ENCODE measurements at regions not wholly inside any gene's neighbourhood (a gene's known extent, or its start where the extent isn't known, plus 50 kb on each side); places are given as distances from the start of the nearest gene placed in this dataset.
A peak's percentile ranks its signal among the peaks of the same experiment; 100 is the strongest.
"Not testable (repeated sequence)": the region's sequence is repeated elsewhere in the genome, so short reads cannot be mapped to it uniquely, and the experiment has no call there.

- H3K27ac ChIP-seq (ENCODE audit: insufficient read depth, low read depth, low read length); H3K4me1 ChIP-seq (ENCODE audit: control insufficient read depth, extremely low read depth, insufficient read depth, low read length); H3K4me2 ChIP-seq (ENCODE audit: insufficient read depth, low read length); BruUV-seq (replicated peaks); dilution Hi-C loops (cut with MboI; ENCODE audit: extremely low pct_ligation_motif_present, low sequenced_read_pairs); CTCF ChIA-PET; DNase-seq (ENCODE audit: low read depth, low spot score); FAIRE-seq; intact Hi-C loops (cut with micrococcal nuclease); POLR2A ChIA-PET; H3K27me3 ChIP-seq (ENCODE audit: control insufficient read depth in 2 of 2, insufficient read depth in 2 of 2, low read length in 2 of 2); H3K9ac ChIP-seq (replicated peaks; ENCODE audit: extremely low read depth, insufficient read depth, low read length); H3K9me1 ChIP-seq (replicated peaks; ENCODE audit: control insufficient read depth, extremely low read depth, insufficient read depth, low read length); H2AFZ ChIP-seq (ENCODE audit: low read depth, low read length); H3K4me3 ChIP-seq (replicated peaks in 1 of 3; ENCODE audit: insufficient read depth in 1 of 3, low read depth in 1 of 3, low read length in 3 of 3); H3K79me2 ChIP-seq (ENCODE audit: control insufficient read depth, insufficient read depth, low read length); H4K20me1 ChIP-seq (replicated peaks; ENCODE audit: control insufficient read depth, extremely low read depth, insufficient read depth, low read length); H3K36me3 ChIP-seq (ENCODE audit: control insufficient read depth in 2 of 2, extremely low read depth in 1 of 2, insufficient read depth in 2 of 2, low read length in 2 of 2); H3K9me3 ChIP-seq (replicated peaks; ENCODE audit: control insufficient read depth, insufficient read depth, low read length): not testable (repeated sequence)
Observed at GRCh38 chr2:150249735-150250134, 237.7 kb downstream of the RND3 start.

DNA sequence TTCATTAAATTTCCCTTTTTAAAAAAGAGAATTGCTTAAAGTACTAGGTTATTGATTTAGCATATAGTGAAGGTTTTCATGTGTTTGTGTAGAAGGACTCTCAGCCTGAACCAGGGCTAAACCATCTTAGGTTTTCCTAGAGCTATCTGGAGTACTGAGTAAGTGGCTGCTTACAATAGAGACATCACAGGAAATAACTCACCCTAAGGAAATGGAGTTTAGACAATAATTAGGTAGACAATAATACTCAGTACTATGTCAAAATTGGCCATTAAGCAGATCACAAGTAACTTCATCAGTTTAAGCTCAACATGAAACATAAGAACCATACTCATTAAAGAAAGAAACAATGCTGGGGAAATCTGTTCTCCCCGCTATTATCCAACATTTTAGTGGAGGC, 240.0 kb downstream of the RND3 start:
- no peak overlapping the region for H3K4me3 ChIP-seq (replicated peaks in 1 of 3; ENCODE audit: insufficient read depth in 1 of 3, low read depth in 1 of 3, low read length in 3 of 3)
- no peak overlapping the region for H3K9ac ChIP-seq (replicated peaks; ENCODE audit: extremely low read depth, insufficient read depth, low read length)
- no peaks in the 10 kb centered on the region for H3K36me3 ChIP-seq (ENCODE audit: control insufficient read depth in 2 of 2, extremely low read depth in 1 of 2, insufficient read depth in 2 of 2, low read length in 2 of 2)
- H4K20me1 ChIP-seq (replicated peaks; ENCODE audit: control insufficient read depth, extremely low read depth, insufficient read depth, low read length), result no peaks in the 10 kb centered on the region
- H3K4me1 ChIP-seq (ENCODE audit: control insufficient read depth, extremely low read depth, insufficient read depth, low read length), result peaks cover 6% of the 10 kb centered on the region
- peak overlapping the region; percentile 18 for H3K27ac ChIP-seq (ENCODE audit: insufficient read depth, low read depth, low read length)
- H3K79me2 ChIP-seq (ENCODE audit: control insufficient read depth, insufficient read depth, low read length), result no peaks in the 10 kb centered on the region
- DNase-seq (ENCODE audit: low read depth, low spot score), result peak; percentile 26
- H3K9me1 ChIP-seq (replicated peaks; ENCODE audit: control insufficient read depth, extremely low read depth, insufficient read depth, low read length), result no peaks in the 10 kb centered on the region
- FAIRE-seq, result peak; percentile 63
- no peaks in the 10 kb centered on the region for H3K27me3 ChIP-seq (ENCODE audit: control insufficient read depth in 2 of 2, insufficient read depth in 2 of 2, low read length in 2 of 2)
- dilution Hi-C loops (cut with MboI; ENCODE audit: extremely low pct_ligation_motif_present, low sequenced_read_pairs), result no loop called here
- ChIA-PET CTCF (interaction anchor here (1.3 kb wide), 1 partner anchor 177 kb away, joined by 3 read pairs; no protein-coding TSS in a partner anchor), POLR2A (no interaction called here)
- H3K4me2 ChIP-seq (ENCODE audit: insufficient read depth, low read length), result peak overlapping the region; percentile 50
- H2AFZ ChIP-seq (ENCODE audit: low read depth, low read length), result no peak overlapping the region
- TF ChIP-seq FOS (IDR thresholded peaks at IDR 0.05; ENCODE audit: borderline replicate concordance, insufficient read depth, low read length), result peak; percentile 39
- TF ChIP-seq POLR2AphosphoS5 (IDR thresholded peaks at IDR 0.05; ENCODE audit: insufficient read depth, low read depth, low read length), result no peak
- TF ChIP-seq JUN (IDR thresholded peaks at IDR 0.05; ENCODE audit: borderline replicate concordance, insufficient read depth, insufficient read length, low read depth), result no peak
- no peaks in the 10 kb centered on the region for H3K9me3 ChIP-seq (replicated peaks; ENCODE audit: control insufficient read depth, insufficient read depth, low read length)
- BruUV-seq (replicated peaks), result no TSS peak
- intact Hi-C loops (cut with micrococcal nuclease), result no loop called here
